ENCODE measurements at regions not wholly inside any gene's neighbourhood (a gene's known extent, or its start where the extent isn't known, plus 50 kb on each side); places are given as distances from the start of the nearest gene placed in this dataset.
"Not testable (repeated sequence)": the region's sequence is repeated elsewhere in the genome, so short reads cannot be mapped to it uniquely, and the experiment has no call there.

GRCh38 chr2:160721089-160722040 lies 227.8 kb upstream of the RBMS1 start:
- in situ Hi-C loops (cut with MboI; ENCODE audit: low sequenced_read_pairs), result no loop called here

DNA sequence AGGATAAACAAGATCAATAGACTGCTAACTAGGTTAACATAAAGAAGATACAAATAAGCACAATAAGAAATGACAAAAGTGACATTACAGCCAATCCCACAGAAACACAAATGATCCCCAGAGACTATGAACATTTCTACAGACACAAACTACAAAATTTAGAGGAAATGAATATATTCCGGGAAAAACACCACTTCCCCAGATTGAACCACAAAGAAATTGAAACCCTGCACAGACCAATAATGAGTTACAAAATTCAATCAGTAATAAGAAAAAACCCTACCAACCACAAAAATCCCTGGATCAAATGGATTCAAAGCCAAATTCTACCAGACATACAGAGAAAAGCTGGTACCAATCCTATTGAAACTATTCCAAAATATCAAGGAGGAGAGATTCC lies 232.4 kb upstream of the RBMS1 start:
- in situ Hi-C loops (cut with MboI; ENCODE audit: low sequenced_read_pairs), result no loop called here

GRCh38 chr2:160730296-160730995 lies 236.8 kb upstream of the RBMS1 start:
- in situ Hi-C loops (cut with MboI; ENCODE audit: low sequenced_read_pairs), result no loop called here

DNA sequence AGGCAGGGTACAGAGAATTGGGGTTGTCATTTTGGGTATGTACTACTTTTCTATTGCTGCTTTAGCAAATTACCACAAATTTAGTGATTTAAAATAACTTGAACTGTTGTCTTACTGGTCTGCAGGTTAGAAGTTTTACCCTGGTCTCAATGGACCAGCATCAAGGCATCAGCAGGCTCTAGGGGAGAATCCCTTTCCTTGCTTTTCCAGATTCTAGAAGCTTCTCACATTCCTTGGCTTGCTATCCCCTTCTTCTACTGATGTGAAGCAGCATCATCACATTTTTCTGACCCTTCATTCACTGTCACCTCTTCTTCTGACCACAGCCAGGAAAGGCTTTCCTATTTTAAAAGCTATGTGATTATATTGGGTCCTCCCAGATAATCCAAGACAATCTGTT lies 237.8 kb upstream of the RBMS1 start:
- in situ Hi-C loops (cut with MboI; ENCODE audit: low sequenced_read_pairs), result no loop called here

DNA sequence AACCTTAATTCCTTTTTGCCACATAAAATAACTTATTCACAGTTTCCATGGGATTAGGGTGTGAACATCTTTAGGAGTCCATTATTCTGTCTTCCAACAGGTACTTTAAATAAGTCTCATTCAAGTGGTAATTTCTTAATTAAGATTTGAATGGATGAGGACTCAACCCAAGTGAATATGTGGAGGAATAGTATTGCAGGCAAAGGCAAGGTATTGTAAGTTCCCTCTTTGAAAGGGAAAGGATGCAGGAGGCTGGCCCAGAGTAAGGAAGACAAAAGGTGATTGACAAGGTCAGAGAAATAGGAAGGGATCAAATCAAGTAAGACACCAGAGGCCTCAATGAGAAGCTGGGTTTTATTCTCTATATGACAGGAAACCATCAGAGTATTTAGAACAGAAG lies 238.2 kb upstream of the RBMS1 start:
- in situ Hi-C loops (cut with MboI; ENCODE audit: low sequenced_read_pairs), result no loop called here

DNA sequence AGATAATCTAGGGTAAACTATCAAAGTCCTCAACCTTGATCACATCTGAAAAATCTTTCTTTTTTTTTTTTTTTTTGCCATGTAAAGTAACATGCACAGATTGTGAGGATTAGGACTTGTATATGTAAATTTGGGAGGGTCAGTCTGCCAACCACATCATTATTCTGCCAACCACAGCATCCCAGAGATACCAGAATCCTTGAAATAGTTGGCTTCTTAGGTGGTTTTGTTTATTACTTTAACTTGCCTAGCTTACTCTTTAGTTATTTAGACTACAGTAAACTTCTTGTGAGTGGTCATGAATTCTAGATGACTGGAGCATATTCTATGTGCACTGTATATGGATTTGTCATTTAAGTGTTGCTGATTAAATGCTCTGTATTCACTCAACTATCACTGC lies 242.1 kb upstream of the RBMS1 start:
- in situ Hi-C loops (cut with MboI; ENCODE audit: low sequenced_read_pairs), result no loop called here

GRCh38 chr2:160736148-160737028 lies 242.8 kb upstream of the RBMS1 start:
- in situ Hi-C loops (cut with MboI; ENCODE audit: low sequenced_read_pairs), result no loop called here

DNA sequence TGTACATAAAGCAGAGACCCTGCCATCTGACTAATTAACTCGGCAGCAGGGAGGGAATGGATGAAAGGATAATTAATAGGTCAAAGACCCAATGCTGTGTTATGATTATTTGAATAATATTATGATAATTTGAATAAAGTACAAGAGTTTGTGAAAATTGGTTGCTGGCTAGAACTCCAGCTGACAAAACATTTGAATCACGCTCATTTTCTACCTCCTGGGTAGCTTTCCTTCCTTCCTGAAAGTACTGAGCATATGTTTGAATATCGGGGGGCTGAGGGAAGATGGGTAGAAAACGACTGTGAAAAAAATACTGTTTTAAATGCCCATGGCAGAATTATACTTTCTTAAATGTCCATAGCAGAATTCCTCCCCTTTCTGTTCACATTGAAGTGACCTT lies 243.6 kb upstream of the RBMS1 start:
- in situ Hi-C loops (cut with MboI; ENCODE audit: low sequenced_read_pairs), result no loop called here

DNA sequence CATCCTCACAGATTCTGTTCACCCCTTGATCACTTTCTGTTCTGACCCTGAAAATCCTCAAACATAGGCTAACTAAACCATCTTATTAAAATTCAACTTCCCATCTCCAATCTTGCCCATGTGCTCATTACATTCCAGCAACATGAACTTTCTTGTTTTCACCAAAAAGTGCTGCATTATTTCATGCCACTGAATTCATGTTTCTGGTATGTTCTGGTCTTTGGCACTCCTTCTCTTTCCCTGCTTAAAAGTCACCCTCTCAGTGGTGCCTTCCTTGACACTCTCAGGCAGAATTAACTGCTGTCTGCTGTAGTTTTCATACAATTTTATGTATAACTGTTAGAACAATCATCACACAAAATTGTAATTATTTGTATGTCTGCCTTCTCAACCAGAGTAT lies 247.7 kb upstream of the RBMS1 start:
- in situ Hi-C loops (cut with MboI; ENCODE audit: low sequenced_read_pairs), result no loop called here

DNA sequence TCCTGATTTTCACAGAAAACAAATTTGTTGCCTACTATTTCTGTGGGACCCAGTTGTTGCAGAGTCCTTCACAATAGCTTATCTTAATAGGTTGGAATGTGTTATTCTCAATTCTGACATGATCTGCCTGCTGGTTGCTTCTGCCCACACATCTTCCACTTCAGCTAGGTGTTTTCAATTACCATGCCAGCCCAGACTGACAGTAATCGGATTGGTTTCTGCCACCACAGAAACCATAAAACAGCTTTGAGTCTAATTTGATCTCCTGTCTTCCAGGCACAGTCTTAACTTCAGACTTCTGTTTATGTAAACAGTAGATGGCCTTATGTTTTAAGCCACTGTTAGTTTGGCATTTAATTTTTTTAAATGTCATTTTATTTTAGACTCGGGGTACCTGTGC lies 248.2 kb upstream of the RBMS1 start:
- in situ Hi-C loops (cut with MboI; ENCODE audit: low sequenced_read_pairs), result no loop called here

GRCh38 chr2:160742667-160743066 lies 249.1 kb upstream of the RBMS1 start:
- in situ Hi-C loops (cut with MboI; ENCODE audit: low sequenced_read_pairs), result no loop called here

DNA sequence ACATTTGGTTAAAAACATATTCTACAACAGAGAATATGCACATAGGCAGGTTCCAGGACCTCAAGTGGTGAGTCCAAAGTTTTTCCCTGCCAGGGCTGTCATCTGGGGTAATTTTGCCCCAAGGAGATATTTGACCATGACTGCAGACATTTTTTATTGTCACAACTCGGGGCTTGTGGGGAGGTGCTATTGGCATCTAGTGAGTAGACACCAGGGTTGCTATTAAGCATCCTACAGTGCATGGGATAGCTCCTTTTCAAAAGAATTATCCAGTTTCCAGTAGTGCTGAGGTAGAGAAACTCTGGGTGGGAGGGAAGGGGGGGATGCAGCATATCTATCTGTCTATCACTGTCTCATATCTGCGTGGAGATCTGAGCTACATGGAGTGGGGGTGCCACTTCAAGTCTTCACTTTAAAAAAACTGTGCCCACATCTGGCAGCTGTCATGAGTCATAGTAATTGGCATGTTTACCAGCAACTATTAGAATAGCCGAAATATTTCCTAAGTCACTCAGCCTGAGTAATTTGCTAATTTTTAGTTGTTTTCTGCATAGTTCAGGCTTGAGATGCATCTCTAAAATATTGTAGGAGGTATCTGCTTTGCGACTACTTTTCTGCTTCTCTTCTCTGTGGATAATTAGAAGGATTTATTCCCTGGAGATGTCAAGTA lies 254.0 kb upstream of the RBMS1 start:
- in situ Hi-C loops (cut with MboI; ENCODE audit: low sequenced_read_pairs), result no loop called here

DNA sequence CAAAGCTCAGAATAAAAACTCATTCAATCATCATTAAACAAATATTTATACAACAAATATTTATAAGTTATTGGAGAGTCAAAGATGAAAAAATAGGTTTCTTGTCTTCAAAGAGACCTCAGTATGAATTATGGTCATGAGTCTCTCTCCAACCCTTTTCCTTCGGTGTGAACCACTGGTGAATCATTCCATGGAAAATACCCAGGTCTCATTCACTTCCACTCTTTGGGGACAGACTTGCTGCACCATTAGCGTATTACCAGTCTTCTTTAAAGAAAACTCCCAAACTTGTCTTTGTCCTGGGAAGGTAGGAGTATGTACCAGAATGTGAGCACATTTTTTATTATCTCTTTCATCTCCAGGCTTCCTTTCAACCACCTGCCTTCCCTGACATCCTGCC lies 257.4 kb upstream of the RBMS1 start:
- in situ Hi-C loops (cut with MboI; ENCODE audit: low sequenced_read_pairs), result no loop called here

GRCh38 chr2:160752475-160753330 lies 259.1 kb upstream of the RBMS1 start:
- in situ Hi-C loops (cut with MboI; ENCODE audit: low sequenced_read_pairs), result no loop called here

DNA sequence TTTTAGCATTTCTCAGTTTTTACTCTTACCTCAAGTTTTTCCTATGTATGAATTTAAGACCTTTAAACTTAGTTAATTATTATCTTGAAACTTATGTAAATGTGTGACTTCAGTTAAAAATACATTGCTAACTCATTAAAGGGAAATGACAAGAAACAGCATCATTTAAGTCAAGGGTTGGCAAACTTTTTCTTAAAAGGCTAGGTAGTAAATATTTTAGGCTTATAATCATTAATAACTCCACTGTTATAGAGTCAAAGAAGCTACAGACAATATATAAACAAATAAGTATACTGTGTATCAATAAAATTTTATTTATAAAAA lies 259.7 kb upstream of the RBMS1 start:
- in situ Hi-C loops (cut with MboI; ENCODE audit: low sequenced_read_pairs), result no loop called here

DNA sequence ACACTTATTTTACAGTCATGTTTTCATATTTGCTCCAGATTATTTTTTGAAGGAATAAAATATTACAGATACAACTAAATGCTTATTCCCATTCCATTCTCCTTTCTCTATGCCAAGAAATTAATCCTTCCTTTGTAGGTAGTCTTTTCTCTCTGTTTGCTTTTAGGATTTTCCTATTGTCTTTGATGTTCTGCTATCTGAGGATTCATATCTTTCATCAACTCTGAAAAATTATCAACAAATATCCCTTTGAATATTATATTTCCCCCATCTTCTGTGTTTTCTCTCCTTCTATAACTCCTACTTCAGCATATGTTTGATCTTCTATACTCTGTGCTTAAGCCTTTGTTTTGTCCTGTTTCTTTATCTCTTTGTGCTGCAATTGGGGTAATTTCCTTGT lies 260.4 kb upstream of the RBMS1 start:
- in situ Hi-C loops (cut with MboI; ENCODE audit: low sequenced_read_pairs), result no loop called here

DNA sequence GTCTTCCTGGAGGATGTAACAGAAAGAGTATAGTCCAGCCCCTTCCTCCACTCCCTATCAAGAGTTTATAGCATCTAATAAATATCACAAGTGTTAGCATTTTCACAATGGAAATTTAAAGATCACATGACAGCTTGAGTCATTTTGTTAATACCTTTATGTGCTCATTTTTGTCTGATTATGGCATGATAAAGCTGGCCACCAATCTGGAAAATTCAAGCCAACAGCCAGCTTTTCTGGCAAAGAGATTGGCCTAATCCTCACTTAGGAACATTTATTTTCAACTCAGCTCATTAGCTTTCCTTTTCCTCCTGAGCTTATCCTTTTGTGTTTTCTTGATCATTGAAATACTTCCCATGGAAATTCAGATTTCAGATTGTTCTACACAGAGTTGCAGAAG lies 262.9 kb upstream of the RBMS1 start:
- in situ Hi-C loops (cut with MboI; ENCODE audit: low sequenced_read_pairs), result no loop called here

- in situ Hi-C loops (cut with MboI; ENCODE audit: low sequenced_read_pairs), result not testable (repeated sequence)
These were observed 269.0 kb upstream of the RBMS1 start for GRCh38 chr2:160762493-160763128.

- in situ Hi-C loops (cut with MboI; ENCODE audit: low sequenced_read_pairs), result no loop called here
These were observed 289.9 kb upstream of the RBMS1 start for GRCh38 chr2:160783474-160783873.

All from HL-60/S4 treated with phorbol 12-myristate 13-acetate at 8.2 ng/mL for 4 days and 3 days (cell line).